Aorta (tissue), 5 donors: ENCODE measurements at regions not wholly inside any gene's neighbourhood (a gene's known extent, or its start where the extent isn't known, plus 50 kb on each side); places are given as distances from the start of the nearest gene placed in this dataset.

Source experiments
- ATAC-seq: fragments of 200-7000 bp; cut with Tn5 transposase; one replicate; pipeline ENCODE4 v1.9.1; 2022; ENCODE audit warnings: moderate library complexity; ENCODE audit not compliant: low FRiP score
- DNase-seq, 2 donors: peaks; one replicate each; pipeline ENCODE4 v3.0.0-alpha.2; 2020
- H3K27ac ChIP-seq, 2 donors: one replicate each; pipeline ENCODE4 v1.5.1; 2013; ENCODE audit warnings: low read length in 2 of 2, mild to moderate bottlenecking in 2 of 2, moderate library complexity in 2 of 2, control low read depth in 1 of 2, inconsistent platforms in 1 of 2, low read depth in 1 of 2
- H3K27me3 ChIP-seq, 2 donors: one replicate each; pipeline ENCODE4 v1.6.1; 2013; ENCODE audit warnings: control low read depth in 1 of 2, low read length in 1 of 2, mild to moderate bottlenecking in 1 of 2, moderate library complexity in 1 of 2; ENCODE audit not compliant: insufficient read depth in 2 of 2, control insufficient read depth in 1 of 2
- H3K36me3 ChIP-seq, 2 donors: one replicate each; pipeline ENCODE4 v1.6.1; 2013; ENCODE audit warnings: control low read depth in 1 of 2, low read length in 1 of 2, mild to moderate bottlenecking in 1 of 2; ENCODE audit not compliant: insufficient read depth in 2 of 2, control insufficient read depth in 1 of 2
- H3K4me1 ChIP-seq, 2 donors: one replicate each; pipeline ENCODE4 v1.6.1; 2013; ENCODE audit warnings: low read length in 2 of 2, control low read depth in 1 of 2, mild to moderate bottlenecking in 1 of 2, moderate library complexity in 1 of 2; ENCODE audit not compliant: insufficient read depth in 2 of 2, control insufficient read depth in 1 of 2
- H3K4me3 ChIP-seq, 2 donors: one replicate each; pipeline ENCODE4 v1.5.1; 2013; ENCODE audit warnings: low read length in 2 of 2, control low read depth in 1 of 2, mild to moderate bottlenecking in 1 of 2
- H3K9me3 ChIP-seq: one replicate; pipeline ENCODE4 v1.6.1; 2013; ENCODE audit warnings: mild to moderate bottlenecking, low read length; ENCODE audit not compliant: control insufficient read depth
- WGBS, 2 donors: extraction: QIAGEN DNeasy Blood & Tissue Kit; methylation state at CpG; one replicate each; pipeline ENCODE4 v1.1.7; 2013; 5-methylcytosine and 5-hydroxymethylcytosine counted together
- intact Hi-C, 2 donors: fragments of 100-400 bp; cut with DNase I; formaldehyde crosslinking; loops; one replicate each; pipeline versions ENCODE4 v1.14.2 to v1.15.0; 2022
- donor health status: healthy with polysubstance abuse.
- donor health status: Bipolar disorder and iron deficiency.
- donor health status: DM: no; HTN: no; CAD: no.
- donor health status: DM: no; HTN: no; CAD: no.
- donor health status: DM: yes; HTN: yes; CAD: no.

- no peak for DNase-seq
- 74 to 87% methylated on average over 4 of the region's 4 CpGs for WGBS, 2 donors
- Histone ChIP-seq H3K9me3 (peaks cover 6% of the 10 kb centered on the region), H3K27ac (no peak overlapping the region), H3K36me3 (no peaks in the 10 kb centered on the region), H3K4me3 (no peak overlapping the region), H3K27me3 (peaks cover 0 to 5% of the 10 kb centered on the region in 2 donors), H3K4me1 (no peaks in the 10 kb centered on the region)
- intact Hi-C loops: no loop called here
- no peak for ATAC-seq
Measured at GRCh38 chr1:17932164-17932563, 175.4 kb upstream of the IGSF21 start.

GRCh38 chr1:17933501-17933900 is 174.1 kb upstream of the IGSF21 start:
- Histone ChIP-seq H3K27me3 (peaks cover 0 to 5% of the 10 kb centered on the region in 2 donors), H3K36me3 (no peaks in the 10 kb centered on the region), H3K27ac (no peak overlapping the region), H3K9me3 (peaks cover 6% of the 10 kb centered on the region), H3K4me1 (no peaks in the 10 kb centered on the region), H3K4me3 (no peak overlapping the region)
- intact Hi-C loops: no loop called here
- WGBS, 2 donors: 65 to 71% methylated on average over 7 of the region's 7 CpGs
- ATAC-seq (no peak), DNase-seq (no peak)

DNA sequence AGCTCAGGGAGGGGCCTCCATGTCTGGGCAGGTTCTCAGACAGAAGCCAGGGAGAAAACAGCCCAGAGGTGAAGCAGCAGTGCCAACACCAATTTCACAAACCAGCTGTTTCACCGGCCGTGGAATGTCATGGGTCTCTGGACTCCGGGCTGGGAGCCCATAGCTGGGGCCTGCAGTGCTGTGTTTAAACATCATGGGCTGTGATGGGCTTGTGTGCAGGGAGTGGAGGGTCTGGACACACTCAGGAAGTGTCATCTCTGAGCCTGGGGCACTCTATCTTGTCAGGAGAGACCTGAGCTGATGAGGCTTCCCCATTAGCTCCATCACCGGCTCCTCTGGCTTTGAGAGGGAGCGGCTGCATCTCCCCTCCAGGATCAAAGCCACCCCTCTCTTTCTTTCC is 173.6 kb upstream of the IGSF21 start:
- ATAC-seq (no peak), DNase-seq (no peak)
- H3K4me3 ChIP-seq: no peak overlapping the region
- peaks cover 0 to 5% of the 10 kb centered on the region in 2 donors for H3K27me3 ChIP-seq
- no peaks in the 10 kb centered on the region for H3K36me3 ChIP-seq
- peaks cover 6% of the 10 kb centered on the region for H3K9me3 ChIP-seq
- intact Hi-C loops: no loop called here
- H3K27ac ChIP-seq: no peak overlapping the region
- WGBS, 2 donors: 49 to 58% methylated on average over 5 of the region's 5 CpGs
- H3K4me1 ChIP-seq: no peaks in the 10 kb centered on the region

DNA sequence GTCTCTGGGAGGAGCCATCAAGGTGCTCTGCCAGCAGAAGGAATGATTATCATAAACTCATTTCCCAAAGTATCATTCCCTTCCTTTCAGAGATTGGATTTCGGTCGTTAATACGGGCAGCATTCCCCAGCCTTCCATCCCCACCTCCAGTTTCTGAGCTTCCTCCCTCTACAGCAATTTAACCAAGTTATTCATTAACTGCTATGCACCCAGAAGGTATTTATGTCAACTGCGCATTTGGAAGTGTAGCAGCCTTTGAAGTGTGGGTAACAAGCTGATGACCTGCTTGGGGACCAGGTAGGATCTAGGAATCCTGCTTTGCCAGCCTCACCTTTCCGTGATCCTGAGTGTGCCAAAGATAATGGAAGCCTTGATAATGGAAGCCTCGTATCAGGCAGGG is 172.4 kb upstream of the IGSF21 start:
- ATAC-seq: no peak
- Histone ChIP-seq H3K4me1 (no peaks in the 10 kb centered on the region), H3K27ac (no peak overlapping the region), H3K36me3 (no peaks in the 10 kb centered on the region), H3K4me3 (no peak overlapping the region), H3K9me3 (peaks cover 7% of the 10 kb centered on the region), H3K27me3 (peaks cover 0 to 2% of the 10 kb centered on the region in 2 donors)
- WGBS, 2 donors: 74 to 78% methylated on average over 6 of the region's 6 CpGs
- DNase-seq: no peak
- intact Hi-C loops: no loop called here

- 70 to 71% methylated on average over 6 of the region's 6 CpGs for WGBS, 2 donors
- DNase-seq: no peak
- Histone ChIP-seq H3K36me3 (no peaks in the 10 kb centered on the region), H3K9me3 (peaks cover 1% of the 10 kb centered on the region), H3K27me3 (no peaks in the 10 kb centered on the region), H3K4me1 (no peaks in the 10 kb centered on the region), H3K27ac (no peak overlapping the region), H3K4me3 (no peak overlapping the region)
- intact Hi-C loops: no loop called here
- ATAC-seq: no peak
Measured at GRCh38 chr1:17941431-17942189, 166.0 kb upstream of the IGSF21 start.

DNA sequence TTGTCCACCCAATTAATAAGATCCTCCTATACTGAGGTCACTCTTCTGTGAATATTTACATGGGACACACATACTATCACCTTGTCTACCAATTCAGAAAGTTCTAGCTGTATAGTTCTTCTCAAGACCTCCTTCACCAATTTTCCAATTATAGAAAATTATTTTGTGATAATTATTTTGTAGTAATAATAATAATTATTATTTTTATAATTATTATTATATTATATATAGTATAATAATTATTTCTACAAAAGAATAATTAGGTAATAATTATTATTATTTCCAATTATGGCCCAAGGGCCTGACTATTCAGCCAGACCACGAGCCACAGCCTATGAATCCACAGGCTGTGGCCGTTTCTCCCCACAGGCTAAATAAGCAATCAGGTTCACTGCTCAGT is 164.1 kb upstream of the IGSF21 start:
- no peak overlapping the region for H3K27ac ChIP-seq
- no peak overlapping the region for H3K4me3 ChIP-seq
- DNase-seq (no peak), ATAC-seq (no peak)
- peaks cover 1% of the 10 kb centered on the region for H3K9me3 ChIP-seq
- no peaks in the 10 kb centered on the region for H3K27me3 ChIP-seq
- 51% methylated on average over 2 of the region's 2 CpGs for WGBS, 2 donors
- no peaks in the 10 kb centered on the region for H3K4me1 ChIP-seq
- intact Hi-C loops: no loop called here
- no peaks in the 10 kb centered on the region for H3K36me3 ChIP-seq

- 59 to 60% methylated on average over 4 of the region's 4 CpGs for WGBS, 2 donors
Measured at GRCh38 chr1:17944646-17945045, 163.0 kb upstream of the IGSF21 start.

DNA sequence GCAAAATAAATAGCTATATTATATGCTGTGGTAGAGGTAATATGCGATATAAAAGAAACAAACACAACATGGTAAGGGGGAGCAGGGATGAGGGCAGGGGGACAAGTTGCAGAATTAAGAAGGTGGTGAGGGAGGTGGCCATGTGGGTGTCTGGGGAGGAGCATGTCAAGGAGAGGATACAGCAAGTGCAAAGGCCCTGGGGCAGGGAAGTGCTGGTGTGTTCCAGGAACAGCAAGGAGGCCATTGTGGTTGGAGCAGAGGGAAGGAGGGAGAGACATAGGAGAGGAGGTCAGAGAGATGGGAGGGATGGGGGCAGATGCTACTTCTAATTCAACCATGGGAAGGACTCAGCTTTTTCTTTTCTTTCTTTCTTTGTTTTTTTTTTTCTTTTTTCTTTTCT is 161.2 kb upstream of the IGSF21 start:
- Histone ChIP-seq H3K36me3 (no peaks in the 10 kb centered on the region), H3K4me1 (no peaks in the 10 kb centered on the region), H3K4me3 (no peak overlapping the region), H3K27ac (no peak overlapping the region), H3K9me3 (no peaks in the 10 kb centered on the region), H3K27me3 (no peaks in the 10 kb centered on the region)
- DNase-seq: no peak
- intact Hi-C loops: no loop called here
- no peak for ATAC-seq
- WGBS, 2 donors: 86 to 96% methylated on average over 1 of the region's 1 CpG

More at GRCh38 chr1:17944646-17945045, 163.0 kb upstream of the IGSF21 start:
- Histone ChIP-seq H3K27ac (no peak overlapping the region), H3K27me3 (no peaks in the 10 kb centered on the region), H3K4me3 (no peak overlapping the region), H3K9me3 (peaks cover 1% of the 10 kb centered on the region), H3K36me3 (no peaks in the 10 kb centered on the region), H3K4me1 (no peaks in the 10 kb centered on the region)
- DNase-seq (no peak), ATAC-seq (no peak)
- intact Hi-C loops: no loop called here

DNA sequence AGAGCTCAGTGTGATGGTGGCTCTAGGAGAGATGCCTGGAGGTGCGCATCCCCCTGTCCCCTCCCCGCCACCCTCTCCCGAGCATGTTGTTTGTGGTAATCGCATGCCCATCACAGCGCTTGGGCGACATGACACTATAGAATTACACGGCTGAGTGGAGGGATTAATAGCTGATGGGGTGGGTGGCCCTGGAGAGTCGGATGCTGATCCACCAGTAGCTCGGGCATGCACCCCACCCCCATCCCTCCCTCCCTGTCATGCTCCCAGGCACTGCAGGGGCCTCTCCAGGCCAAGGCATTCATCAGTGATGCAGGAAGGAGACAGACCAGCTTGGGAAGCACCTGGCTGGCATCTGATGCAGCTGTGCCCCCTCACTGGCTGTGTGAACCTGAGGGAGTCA is 159.0 kb upstream of the IGSF21 start:
- H3K27me3 ChIP-seq: no peaks in the 10 kb centered on the region
- no peaks in the 10 kb centered on the region for H3K4me1 ChIP-seq
- DNase-seq (no peak), ATAC-seq (no peak)
- no peak overlapping the region for H3K27ac ChIP-seq
- intact Hi-C loops: no loop called here
- no peaks in the 10 kb centered on the region for H3K36me3 ChIP-seq
- H3K9me3 ChIP-seq: no peaks in the 10 kb centered on the region
- no peak overlapping the region for H3K4me3 ChIP-seq
- 55 to 58% methylated on average over 9 of the region's 9 CpGs for WGBS, 2 donors
